Retinal pigment epithelial cell (primary cell): ENCODE measurements at regions not wholly inside any gene's neighbourhood (a gene's known extent, or its start where the extent isn't known, plus 50 kb on each side); places are given as distances from the start of the nearest gene placed in this dataset.

Source experiments
- DNase-seq: peaks from one replicate; pipeline ENCODE4 v3.0.0-alpha.2; 2010; ENCODE audit warnings: low read depth
- H3K4me3 ChIP-seq: 2 replicates; pipeline ENCODE4 v1.5.1; 2011; ENCODE audit warnings: mild to moderate bottlenecking, low read length, control low read depth, moderate library complexity
- TF ChIP-seq, protein P1 (sequence below): conservative IDR thresholded peaks from 2 replicates; pipeline ENCODE4 v1.5.1; 2011; ENCODE audit warnings: low read depth, low read length, control low read depth, inconsistent platforms

DNA sequence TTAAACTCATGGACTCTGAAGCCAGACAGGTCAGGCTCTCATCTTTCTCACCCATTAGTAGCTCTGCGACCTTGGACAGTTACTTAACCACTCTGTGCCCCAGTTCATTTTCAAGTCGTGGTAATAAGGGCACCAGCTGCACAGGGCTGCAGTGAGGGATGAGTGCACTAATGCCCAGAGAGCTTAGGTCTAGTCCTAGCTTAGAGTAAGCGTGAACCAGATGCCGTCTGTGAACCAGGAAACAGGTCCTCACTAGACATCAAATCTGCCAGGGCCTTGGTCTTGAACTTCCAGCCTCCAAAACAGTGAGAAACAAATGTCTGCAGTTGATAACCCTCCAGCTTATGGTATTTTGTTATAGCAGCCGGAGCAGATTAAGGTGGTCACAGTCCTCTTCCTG is 222.4 kb upstream of the PFKP start:
- no peak for DNase-seq

GRCh38 chr10:2839081-2839725 is 228.1 kb upstream of the PFKP start:
- no peak for DNase-seq
- TF ChIP-seq, protein P1, sequence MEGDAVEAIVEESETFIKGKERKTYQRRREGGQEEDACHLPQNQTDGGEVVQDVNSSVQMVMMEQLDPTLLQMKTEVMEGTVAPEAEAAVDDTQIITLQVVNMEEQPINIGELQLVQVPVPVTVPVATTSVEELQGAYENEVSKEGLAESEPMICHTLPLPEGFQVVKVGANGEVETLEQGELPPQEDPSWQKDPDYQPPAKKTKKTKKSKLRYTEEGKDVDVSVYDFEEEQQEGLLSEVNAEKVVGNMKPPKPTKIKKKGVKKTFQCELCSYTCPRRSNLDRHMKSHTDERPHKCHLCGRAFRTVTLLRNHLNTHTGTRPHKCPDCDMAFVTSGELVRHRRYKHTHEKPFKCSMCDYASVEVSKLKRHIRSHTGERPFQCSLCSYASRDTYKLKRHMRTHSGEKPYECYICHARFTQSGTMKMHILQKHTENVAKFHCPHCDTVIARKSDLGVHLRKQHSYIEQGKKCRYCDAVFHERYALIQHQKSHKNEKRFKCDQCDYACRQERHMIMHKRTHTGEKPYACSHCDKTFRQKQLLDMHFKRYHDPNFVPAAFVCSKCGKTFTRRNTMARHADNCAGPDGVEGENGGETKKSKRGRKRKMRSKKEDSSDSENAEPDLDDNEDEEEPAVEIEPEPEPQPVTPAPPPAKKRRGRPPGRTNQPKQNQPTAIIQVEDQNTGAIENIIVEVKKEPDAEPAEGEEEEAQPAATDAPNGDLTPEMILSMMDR = peak; percentile 27
- no peak overlapping the region for H3K4me3 ChIP-seq

More for the DNA sequence above, 222.4 kb upstream of the PFKP start:
- TF ChIP-seq, protein P1 = no peak
- no peak overlapping the region for H3K4me3 ChIP-seq

DNA sequence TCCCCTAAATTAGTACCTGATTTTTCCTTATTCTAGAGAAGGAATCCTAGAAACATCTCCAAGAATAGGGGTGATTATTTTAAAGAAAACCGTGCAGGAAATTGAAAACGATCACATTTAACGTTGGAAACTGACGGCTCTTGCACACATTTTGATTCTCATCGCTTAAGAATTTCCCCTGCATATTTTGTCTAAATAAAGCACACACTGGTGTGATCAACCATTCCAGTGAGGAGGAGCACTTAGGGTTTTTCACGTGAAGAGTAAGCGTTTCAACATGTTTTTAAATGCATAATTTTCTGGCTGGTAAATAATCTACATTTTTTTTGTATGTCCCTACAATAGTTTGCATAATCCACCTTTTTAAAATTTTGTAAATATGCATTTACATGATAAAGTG is 229.7 kb upstream of the PFKP start:
- H3K4me3 ChIP-seq = no peak overlapping the region
- no peak for DNase-seq
- TF ChIP-seq, protein P1 = no peak

DNA sequence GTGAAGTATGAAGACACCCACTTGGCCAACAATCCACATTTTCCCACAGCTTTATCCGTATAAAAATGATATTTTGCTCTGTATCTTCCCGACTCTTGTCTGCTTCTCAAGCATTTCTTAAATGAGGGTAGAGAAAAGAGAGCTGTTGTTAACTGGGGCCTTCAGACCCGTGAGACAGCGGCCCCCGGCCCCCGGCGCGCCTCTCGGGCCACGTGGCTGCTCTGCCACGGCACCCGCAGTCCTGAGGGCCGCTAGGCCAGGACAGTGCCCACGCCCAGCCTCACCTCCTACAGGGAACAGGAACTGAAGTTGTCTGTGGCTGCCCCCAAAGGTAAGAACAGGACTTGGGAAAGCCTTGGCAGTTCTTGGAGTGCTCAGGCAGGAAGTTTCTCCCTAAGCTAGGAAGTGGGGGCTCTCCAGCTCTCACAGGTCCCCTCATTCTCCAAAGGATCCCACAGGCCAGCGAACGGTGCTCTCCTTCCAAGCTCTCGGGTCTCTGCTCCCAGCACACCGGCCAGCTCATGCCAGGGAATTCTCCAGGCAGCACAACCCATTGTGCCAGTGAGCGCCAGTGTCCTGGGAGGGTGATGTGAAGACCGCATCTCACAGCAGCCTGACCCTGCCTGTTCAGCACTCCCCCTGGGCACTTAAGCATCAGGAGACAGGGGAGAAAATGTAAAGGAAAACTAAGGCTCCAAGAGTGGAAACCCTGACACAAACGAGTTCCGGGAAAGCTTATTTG is 230.3 kb upstream of the PFKP start:
- no peak for DNase-seq
- TF ChIP-seq, protein P1 = no peak
- H3K4me3 ChIP-seq = no peak overlapping the region

DNA sequence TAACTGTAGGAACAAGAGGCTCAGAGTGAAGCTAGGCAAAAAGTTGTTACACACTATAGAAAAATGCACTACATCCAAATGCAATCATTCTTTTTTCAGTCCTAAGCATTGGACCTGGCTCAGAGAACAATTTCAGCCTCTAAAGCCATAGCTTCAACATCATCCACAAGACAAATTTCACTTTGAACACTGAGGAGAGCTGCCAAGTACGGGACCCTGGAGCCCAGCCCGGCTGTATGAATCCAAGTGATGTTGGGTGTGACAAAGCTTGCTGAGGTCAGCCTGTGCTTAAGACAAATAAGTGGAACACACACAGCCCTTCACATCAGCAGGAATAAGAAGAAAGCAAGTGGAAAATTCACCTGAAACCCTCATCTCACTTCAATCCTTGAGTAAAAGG is 233.1 kb upstream of the PFKP start:
- DNase-seq = no peak
- no peak overlapping the region for H3K4me3 ChIP-seq
- TF ChIP-seq, protein P1 = no peak

- H3K4me3 ChIP-seq = no peak overlapping the region
- TF ChIP-seq, protein P1 = no peak
- no peak for DNase-seq
Observed at GRCh38 chr10:2831509-2831908, 235.8 kb upstream of the PFKP start.

GRCh38 chr10:2828741-2829140 is 238.6 kb upstream of the PFKP start:
- no peak for DNase-seq
- TF ChIP-seq, protein P1 = no peak

More at GRCh38 chr10:2828741-2829140, 238.6 kb upstream of the PFKP start:
- H3K4me3 ChIP-seq = no peak overlapping the region
